H9 (cell line): ENCODE measurements at regions not wholly inside any gene's neighbourhood (a gene's known extent, or its start where the extent isn't known, plus 50 kb on each side); places are given as distances from the start of the nearest gene placed in this dataset.

Experiments
- DNase-seq: peaks from one replicate; pipeline ENCODE4 v3.0.0-alpha.2; 2017
- H2AFZ ChIP-seq: one replicate; pipeline ENCODE4 v1.6.1; 2013; ENCODE audit warnings: mild to moderate bottlenecking, low read length, control low read depth, moderate library complexity
- H2AK5ac ChIP-seq: 2 replicates; pipeline ENCODE4 v1.6.1; 2013; ENCODE audit warnings: low read length, control low read depth, mixed read lengths; ENCODE audit not compliant: insufficient read length
- H2BK120ac ChIP-seq: one replicate; pipeline ENCODE4 v1.6.1; 2013; ENCODE audit warnings: low read depth, mild to moderate bottlenecking, low read length, control low read depth, inconsistent platforms; ENCODE audit not compliant: poor library complexity, severe bottlenecking
- H2BK12ac ChIP-seq: 2 replicates; pipeline ENCODE4 v1.6.1; 2013; ENCODE audit warnings: low read length, control low read depth, mixed read lengths, low read depth; ENCODE audit not compliant: insufficient read length
- H2BK15ac ChIP-seq: 2 replicates; pipeline ENCODE4 v1.6.1; 2013; ENCODE audit warnings: low read depth, low read length, control low read depth
- H2BK20ac ChIP-seq: one replicate; pipeline ENCODE4 v1.6.1; 2013; ENCODE audit warnings: low read depth, mild to moderate bottlenecking, low read length, control low read depth, inconsistent platforms; ENCODE audit not compliant: poor library complexity, severe bottlenecking
- H2BK5ac ChIP-seq: 2 replicates; pipeline ENCODE4 v1.6.1; 2013; ENCODE audit warnings: low read length, control low read depth, mixed read lengths; ENCODE audit not compliant: insufficient read length
- H3K14ac ChIP-seq: 2 replicates; pipeline ENCODE4 v1.6.1; 2013; ENCODE audit warnings: low read length, control low read depth; ENCODE audit not compliant: insufficient read depth
- H3K18ac ChIP-seq: 2 replicates; pipeline ENCODE4 v1.6.1; 2013; ENCODE audit warnings: low read depth, mild to moderate bottlenecking, mixed read lengths, low read length, control low read depth; ENCODE audit not compliant: insufficient read length
- H3K23ac ChIP-seq: 2 replicates; pipeline ENCODE4 v1.6.1; 2013; ENCODE audit warnings: low read length, control low read depth, mixed read lengths, low read depth; ENCODE audit not compliant: insufficient read length
- H3K23me2 ChIP-seq: 2 replicates; pipeline ENCODE4 v1.6.1; 2013; ENCODE audit warnings: low read depth, mild to moderate bottlenecking, mixed read lengths, low read length, control low read depth; ENCODE audit not compliant: insufficient read length, poor library complexity, severe bottlenecking
- H3K27ac ChIP-seq: 2 replicates; pipeline ENCODE4 v1.5.1; 2013; ENCODE audit warnings: low read length, control low read depth, mixed read lengths, low read depth; ENCODE audit not compliant: insufficient read length
- H3K27me3 ChIP-seq: 2 replicates; pipeline ENCODE4 v1.6.1; 2013; ENCODE audit warnings: low read length, control low read depth, inconsistent platforms; ENCODE audit not compliant: insufficient read depth
- H3K4ac ChIP-seq: 2 replicates; pipeline ENCODE4 v1.6.1; 2013; ENCODE audit warnings: low read depth, mild to moderate bottlenecking, control low read depth, inconsistent platforms, low read length, moderate library complexity
- H3K4me1 ChIP-seq: 2 replicates; pipeline ENCODE4 v1.6.1; 2013; ENCODE audit warnings: low read length, control low read depth, inconsistent platforms; ENCODE audit not compliant: insufficient read depth
- H3K4me2 ChIP-seq: 2 replicates; pipeline ENCODE4 v1.6.1; 2013; ENCODE audit warnings: low read length, control low read depth, mixed read lengths; ENCODE audit not compliant: insufficient read length, insufficient read depth
- H3K56ac ChIP-seq: 2 replicates; pipeline ENCODE4 v1.6.1; 2013; ENCODE audit warnings: low read depth, mild to moderate bottlenecking, mixed read lengths, low read length, control low read depth; ENCODE audit not compliant: insufficient read length
- H3K79me1 ChIP-seq: 2 replicates; pipeline ENCODE4 v1.6.1; 2013; ENCODE audit warnings: low read depth, mild to moderate bottlenecking, moderate library complexity, low read length, control low read depth, inconsistent platforms; ENCODE audit not compliant: insufficient read depth, poor library complexity, severe bottlenecking
- H3K79me2 ChIP-seq: 2 replicates; pipeline ENCODE4 v1.6.1; 2013; ENCODE audit warnings: low read length, control low read depth, inconsistent platforms; ENCODE audit not compliant: insufficient read depth
- H3K9ac ChIP-seq: 2 replicates; pipeline ENCODE4 v1.6.1; 2013; ENCODE audit warnings: low read length, control low read depth, mixed read lengths; ENCODE audit not compliant: insufficient read length; ENCODE audit errors: extremely low read depth
- H3K9me3 ChIP-seq: one replicate; pipeline ENCODE4 v1.6.1; 2013; ENCODE audit warnings: low read depth, low read length, inconsistent platforms; ENCODE audit not compliant: control insufficient read depth
- H3T11ph ChIP-seq: one replicate; pipeline ENCODE4 v1.6.1; 2013; ENCODE audit warnings: mild to moderate bottlenecking, low read length, control low read depth, inconsistent platforms
- H4K20me1 ChIP-seq: one replicate; pipeline ENCODE4 v1.6.1; 2013; ENCODE audit not compliant: control insufficient read depth, insufficient read length, insufficient read depth
- H4K5ac ChIP-seq: 2 replicates; pipeline ENCODE4 v1.6.1; 2013; ENCODE audit warnings: low read depth, mild to moderate bottlenecking, mixed read lengths, low read length, control low read depth; ENCODE audit not compliant: insufficient read length
- H4K8ac ChIP-seq: replicated peaks from 2 replicates; pipeline ENCODE4 v1.6.1; 2013; ENCODE audit warnings: low read length, control low read depth, mixed read lengths, low read depth; ENCODE audit not compliant: insufficient read length
- H4K91ac ChIP-seq: 2 replicates; pipeline ENCODE4 v1.6.1; 2013; ENCODE audit warnings: low read depth, mild to moderate bottlenecking, moderate library complexity, mixed read lengths, low read length, control low read depth; ENCODE audit not compliant: insufficient read length
- H3K27ac Mint-ChIP-seq, 3 experiments: 2 replicates in 2 of 3; 3 replicates in 1 of 3; pipeline ENCODE4 v1.8.0; 2020 to 2021; ENCODE audit warnings: mixed read lengths in 3 of 3, mild to moderate bottlenecking in 1 of 3, moderate library complexity in 1 of 3
- H3K27me3 Mint-ChIP-seq: 2 replicates; pipeline ENCODE4 v1.8.0; 2021; ENCODE audit warnings: low read depth, mild to moderate bottlenecking, moderate library complexity, mixed read lengths
- H3K36me3 Mint-ChIP-seq, 3 experiments: 2 replicates in 2 of 3; 3 replicates in 1 of 3; pipeline ENCODE4 v1.8.0; 2020 to 2021; ENCODE audit warnings: low read depth in 3 of 3, mixed read lengths in 3 of 3; ENCODE audit not compliant: insufficient read depth in 1 of 3
- H3K4me1 Mint-ChIP-seq, 2 experiments: 2 replicates each; pipeline ENCODE4 v1.8.0; 2020; ENCODE audit warnings: mixed read lengths in 2 of 2
- H3K4me3 Mint-ChIP-seq, 2 experiments: 2 replicates in 1 of 2; 3 replicates in 1 of 2; pipeline ENCODE4 v1.8.0; 2020 to 2021; ENCODE audit warnings: mild to moderate bottlenecking in 2 of 2, mixed read lengths in 2 of 2, moderate library complexity in 1 of 2
- H3K9me3 Mint-ChIP-seq, 2 experiments: 2 replicates in 1 of 2; 3 replicates in 1 of 2; pipeline ENCODE4 v1.8.0; 2020; ENCODE audit warnings: mild to moderate bottlenecking in 2 of 2, mixed read lengths in 2 of 2, moderate library complexity in 1 of 2
- WGBS: extraction: QIAGEN DNeasy Blood & Tissue Kit; methylation state at CpG from one replicate; pipeline ENCODE4 v1.1.7; 2013; ENCODE audit warnings: missing lambda C conversion rate, low lambda C conversion rate, mixed read lengths; ENCODE audit not compliant: insufficient read length; ENCODE audit errors: extremely low coverage; 5-methylcytosine and 5-hydroxymethylcytosine counted together
- TF ChIP-seq, protein P1 (sequence below): fragments of 200-600 bp; sonication (generic); conservative IDR thresholded peaks from 3 replicates; pipeline ENCODE4 v1.8.0; 2021; ENCODE audit warnings: antibody characterized with exemption, mild to moderate bottlenecking

DNA sequence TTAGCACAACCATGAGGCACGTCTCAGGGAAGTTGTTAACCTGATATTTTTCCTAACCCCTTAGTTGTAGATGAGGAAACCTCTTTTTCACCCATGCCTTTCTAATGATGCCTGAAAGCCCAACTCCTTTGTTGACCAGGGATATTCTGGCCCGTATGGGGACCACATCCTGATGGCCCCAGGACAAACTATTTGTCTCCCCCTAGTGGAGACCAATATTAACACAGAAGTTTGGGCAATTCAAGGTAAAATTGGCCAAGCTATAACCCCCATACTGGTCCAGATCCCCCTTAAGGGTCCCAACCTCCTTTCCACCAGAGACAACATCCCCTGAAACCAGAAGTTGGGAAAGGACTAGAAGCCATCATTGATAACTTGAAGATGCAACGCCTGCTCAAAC, 893.3 kb downstream of the SORCS1 start:
- Mint-ChIP-seq H3K27me3 (no peaks in the 10 kb centered on the region), H3K4me1 (no peaks in the 10 kb centered on the region), H3K9me3 (no peaks in the 10 kb centered on the region), H3K27ac (no peak overlapping the region), H3K36me3 (no peaks in the 10 kb centered on the region), H3K4me3 (no peak overlapping the region)
- Histone ChIP-seq H3K56ac (no peak overlapping the region), H3K9ac (no peak overlapping the region), H2AFZ (no peak overlapping the region), H2BK20ac (no peak overlapping the region), H4K8ac (no peak overlapping the region), H3K27me3 (no peaks in the 10 kb centered on the region), H3K27ac (no peak overlapping the region), H2BK12ac (no peak overlapping the region), H2BK120ac (no peak overlapping the region), H3K4ac (no peak overlapping the region), H3K18ac (no peak overlapping the region), H3K4me1 (no peaks in the 10 kb centered on the region), H4K91ac (no peak overlapping the region), H3K9me3 (no peaks in the 10 kb centered on the region), H3T11ph (no peak overlapping the region), H3K79me1 (no peaks in the 10 kb centered on the region), H3K4me2 (no peak overlapping the region), H3K79me2 (no peaks in the 10 kb centered on the region), H4K20me1 (no peaks in the 10 kb centered on the region), H2BK15ac (no peak overlapping the region), H2AK5ac (no peak overlapping the region), H2BK5ac (no peak overlapping the region), H3K23me2 (no peaks in the 10 kb centered on the region), H4K5ac (no peak overlapping the region), H3K23ac (no peak overlapping the region), H3K14ac (no peak overlapping the region)
- TF ChIP-seq, protein P1, sequence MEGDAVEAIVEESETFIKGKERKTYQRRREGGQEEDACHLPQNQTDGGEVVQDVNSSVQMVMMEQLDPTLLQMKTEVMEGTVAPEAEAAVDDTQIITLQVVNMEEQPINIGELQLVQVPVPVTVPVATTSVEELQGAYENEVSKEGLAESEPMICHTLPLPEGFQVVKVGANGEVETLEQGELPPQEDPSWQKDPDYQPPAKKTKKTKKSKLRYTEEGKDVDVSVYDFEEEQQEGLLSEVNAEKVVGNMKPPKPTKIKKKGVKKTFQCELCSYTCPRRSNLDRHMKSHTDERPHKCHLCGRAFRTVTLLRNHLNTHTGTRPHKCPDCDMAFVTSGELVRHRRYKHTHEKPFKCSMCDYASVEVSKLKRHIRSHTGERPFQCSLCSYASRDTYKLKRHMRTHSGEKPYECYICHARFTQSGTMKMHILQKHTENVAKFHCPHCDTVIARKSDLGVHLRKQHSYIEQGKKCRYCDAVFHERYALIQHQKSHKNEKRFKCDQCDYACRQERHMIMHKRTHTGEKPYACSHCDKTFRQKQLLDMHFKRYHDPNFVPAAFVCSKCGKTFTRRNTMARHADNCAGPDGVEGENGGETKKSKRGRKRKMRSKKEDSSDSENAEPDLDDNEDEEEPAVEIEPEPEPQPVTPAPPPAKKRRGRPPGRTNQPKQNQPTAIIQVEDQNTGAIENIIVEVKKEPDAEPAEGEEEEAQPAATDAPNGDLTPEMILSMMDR = peak; percentile 50; the same call in 2 of the 3 replicates
- no peak for DNase-seq
- no CpG with 5 or more reads among the region's 3 CpGs for WGBS
